ENCODE measurements at regions not wholly inside any gene's neighbourhood (a gene's known extent, or its start where the extent isn't known, plus 50 kb on each side); places are given as distances from the start of the nearest gene placed in this dataset.

- no peak overlapping the region for H3K4me3 ChIP-seq (ENCODE audit: low read depth, low read length)
- DNase-seq (ENCODE audit: low read depth), result no peak
- no peak for TF ChIP-seq CTCF (IDR thresholded peaks at IDR 0.05; ENCODE audit: control insufficient read depth, extremely low read depth, insufficient read depth)
Observed at GRCh38 chr3:6521369-6522113, 339.4 kb upstream of the GRM7 start.

GRCh38 chr3:6522191-6522590 is 338.7 kb upstream of the GRM7 start:
- H3K4me3 ChIP-seq (ENCODE audit: low read depth, low read length), result no peak overlapping the region

GRCh38 chr3:6523043-6523442 is 337.9 kb upstream of the GRM7 start:
- no peak overlapping the region for H3K4me3 ChIP-seq (ENCODE audit: low read depth, low read length)
- DNase-seq (ENCODE audit: low read depth), result no peak
- no peak for TF ChIP-seq CTCF (IDR thresholded peaks at IDR 0.05; ENCODE audit: control insufficient read depth, extremely low read depth, insufficient read depth)

More at GRCh38 chr3:6522191-6522590, 338.7 kb upstream of the GRM7 start:
- TF ChIP-seq CTCF (IDR thresholded peaks at IDR 0.05; ENCODE audit: control insufficient read depth, extremely low read depth, insufficient read depth), result no peak
- no peak for DNase-seq (ENCODE audit: low read depth)

GRCh38 chr3:6524479-6524878 is 336.4 kb upstream of the GRM7 start:
- no peak overlapping the region for H3K4me3 ChIP-seq (ENCODE audit: low read depth, low read length)
- TF ChIP-seq CTCF (IDR thresholded peaks at IDR 0.05; ENCODE audit: control insufficient read depth, extremely low read depth, insufficient read depth), result no peak
- no peak for DNase-seq (ENCODE audit: low read depth)

- no peak overlapping the region for H3K4me3 ChIP-seq (ENCODE audit: low read depth, low read length)
- no peak for TF ChIP-seq CTCF (IDR thresholded peaks at IDR 0.05; ENCODE audit: control insufficient read depth, extremely low read depth, insufficient read depth)
- no peak for DNase-seq (ENCODE audit: low read depth)
Observed at GRCh38 chr3:6526321-6526720, 334.6 kb upstream of the GRM7 start.

- TF ChIP-seq CTCF (IDR thresholded peaks at IDR 0.05; ENCODE audit: control insufficient read depth, extremely low read depth, insufficient read depth), result no peak
- no peak for DNase-seq (ENCODE audit: low read depth)
Observed at GRCh38 chr3:6526861-6527260, 334.1 kb upstream of the GRM7 start.

GRCh38 chr3:6528951-6529350 is 332.0 kb upstream of the GRM7 start:
- no peak for DNase-seq (ENCODE audit: low read depth)
- no peak for TF ChIP-seq CTCF (IDR thresholded peaks at IDR 0.05; ENCODE audit: control insufficient read depth, extremely low read depth, insufficient read depth)
- H3K4me3 ChIP-seq (ENCODE audit: low read depth, low read length), result no peak overlapping the region

More at GRCh38 chr3:6526861-6527260, 334.1 kb upstream of the GRM7 start:
- no peak overlapping the region for H3K4me3 ChIP-seq (ENCODE audit: low read depth, low read length)
